Smooth muscle cell (in vitro differentiated cells): ENCODE measurements at regions not wholly inside any gene's neighbourhood (a gene's known extent, or its start where the extent isn't known, plus 50 kb on each side); places are given as distances from the start of the nearest gene placed in this dataset.

ENCODE experiments used
- DNase-seq: peaks from one replicate; lab custom pipeline; 2025; ENCODE audit not compliant: unreplicated experiment; lab: John Stamatoyannopoulos, UW
- H2AFZ ChIP-seq: fragments of 200-600 bp; sonication (generic); 2 replicates; pipeline ENCODE4 v1.6.0; 2016; ENCODE audit warnings: antibody characterized with exemption, low read depth, mild to moderate bottlenecking
- H3F3A ChIP-seq: fragments of 200-600 bp; sonication (generic); 2 replicates; pipeline ENCODE4 v1.6.0; 2017; ENCODE audit warnings: antibody characterized with exemption, low read depth
- H3K27ac ChIP-seq: fragments of 200-600 bp; sonication (generic); 2 replicates; pipeline ENCODE4 v1.5.1; 2016; ENCODE audit warnings: low read depth, mild to moderate bottlenecking
- H3K27me3 ChIP-seq: fragments of 200-600 bp; sonication (generic); 2 replicates; pipeline ENCODE4 v1.6.1; 2016; ENCODE audit warnings: low read depth, mild to moderate bottlenecking
- H3K36me3 ChIP-seq: fragments of 200-600 bp; sonication (generic); 2 replicates; pipeline ENCODE4 v1.5.1; 2016; ENCODE audit warnings: low read depth
- H3K4me1 ChIP-seq: fragments of 200-600 bp; sonication (generic); 2 replicates; pipeline ENCODE4 v1.5.1; 2016; ENCODE audit warnings: low read depth
- H3K4me2 ChIP-seq: fragments of 200-600 bp; sonication (generic); 2 replicates; pipeline ENCODE4 v1.6.0; 2016; ENCODE audit warnings: mild to moderate bottlenecking
- H3K4me3 ChIP-seq: fragments of 200-600 bp; sonication (generic); 2 replicates; pipeline ENCODE4 v1.5.1; 2016; ENCODE audit warnings: mild to moderate bottlenecking
- H3K79me2 ChIP-seq: fragments of 200-600 bp; sonication (generic); 2 replicates; pipeline ENCODE4 v1.6.0; 2016; ENCODE audit warnings: low read depth, mild to moderate bottlenecking
- H3K9ac ChIP-seq: fragments of 200-600 bp; sonication (generic); 2 replicates; pipeline ENCODE4 v1.6.0; 2016; ENCODE audit warnings: low read depth
- H3K9me3 ChIP-seq: fragments of 200-600 bp; sonication (generic); replicated peaks from 2 replicates; pipeline ENCODE4 v1.5.1; 2016; ENCODE audit warnings: low read depth
- H4K20me1 ChIP-seq: fragments of 200-600 bp; sonication (generic); 2 replicates; pipeline ENCODE4 v1.6.0; 2016; ENCODE audit warnings: low read depth
- WGBS: methylation state at CpG from one replicate; pipeline ENCODE4 v1.1.7; 2016; ENCODE audit warnings: low lambda C conversion rate; 5-methylcytosine and 5-hydroxymethylcytosine counted together
- TF ChIP-seq, protein P1 (sequence below): fragments of 200-600 bp; sonication (generic); IDR thresholded peaks from 2 replicates; pipeline ENCODE4 v1.5.1; 2017; ENCODE audit warnings: borderline replicate concordance, mild to moderate bottlenecking, antibody characterized with exemption; ENCODE audit not compliant: insufficient read depth, poor library complexity, severe bottlenecking

DNA sequence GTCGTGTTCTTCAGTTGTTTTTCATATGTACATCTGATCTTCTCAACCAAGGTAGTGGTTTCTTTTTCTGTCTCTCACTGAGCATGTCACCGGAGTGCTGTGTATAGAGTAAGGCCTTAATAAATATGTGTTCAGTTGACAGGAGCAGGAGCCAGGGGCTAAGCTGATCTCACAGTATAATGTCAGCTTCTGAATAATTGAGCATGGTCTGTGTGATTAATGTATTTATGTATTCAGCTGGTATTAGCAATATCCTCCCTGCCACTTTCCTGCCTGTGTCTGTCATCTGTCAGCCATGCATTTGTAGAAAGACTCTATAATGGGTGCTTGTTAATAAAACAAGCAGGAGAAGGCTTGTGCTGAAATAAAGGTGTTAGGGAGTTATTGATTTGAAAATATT is 198.9 kb downstream of the ADCYAP1 start:
- Histone ChIP-seq H3F3A (no peaks in the 10 kb centered on the region), H2AFZ (no peak overlapping the region), H3K9me3 (no peaks in the 10 kb centered on the region), H3K9ac (no peak overlapping the region), H3K27me3 (no peaks in the 10 kb centered on the region), H3K4me2 (peak overlapping the region; percentile 6), H3K27ac (no peak overlapping the region), H3K36me3 (no peaks in the 10 kb centered on the region), H3K4me1 (no peaks in the 10 kb centered on the region), H3K79me2 (no peaks in the 10 kb centered on the region), H3K4me3 (no peak overlapping the region), H4K20me1 (peaks cover 16% of the 10 kb centered on the region)
- TF ChIP-seq, protein P1, sequence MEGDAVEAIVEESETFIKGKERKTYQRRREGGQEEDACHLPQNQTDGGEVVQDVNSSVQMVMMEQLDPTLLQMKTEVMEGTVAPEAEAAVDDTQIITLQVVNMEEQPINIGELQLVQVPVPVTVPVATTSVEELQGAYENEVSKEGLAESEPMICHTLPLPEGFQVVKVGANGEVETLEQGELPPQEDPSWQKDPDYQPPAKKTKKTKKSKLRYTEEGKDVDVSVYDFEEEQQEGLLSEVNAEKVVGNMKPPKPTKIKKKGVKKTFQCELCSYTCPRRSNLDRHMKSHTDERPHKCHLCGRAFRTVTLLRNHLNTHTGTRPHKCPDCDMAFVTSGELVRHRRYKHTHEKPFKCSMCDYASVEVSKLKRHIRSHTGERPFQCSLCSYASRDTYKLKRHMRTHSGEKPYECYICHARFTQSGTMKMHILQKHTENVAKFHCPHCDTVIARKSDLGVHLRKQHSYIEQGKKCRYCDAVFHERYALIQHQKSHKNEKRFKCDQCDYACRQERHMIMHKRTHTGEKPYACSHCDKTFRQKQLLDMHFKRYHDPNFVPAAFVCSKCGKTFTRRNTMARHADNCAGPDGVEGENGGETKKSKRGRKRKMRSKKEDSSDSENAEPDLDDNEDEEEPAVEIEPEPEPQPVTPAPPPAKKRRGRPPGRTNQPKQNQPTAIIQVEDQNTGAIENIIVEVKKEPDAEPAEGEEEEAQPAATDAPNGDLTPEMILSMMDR: no peak
- WGBS: 73% methylated on average over 2 of the region's 2 CpGs
- no peak for DNase-seq

GRCh38 chr18:1104181-1104881 is 199.7 kb downstream of the ADCYAP1 start:
- DNase-seq: no peak
- peaks cover 16% of the 10 kb centered on the region for H4K20me1 ChIP-seq

GRCh38 chr18:1124495-1124894 is 219.8 kb downstream of the ADCYAP1 start:
- 95% methylated on average over 2 of the region's 2 CpGs for WGBS
- Histone ChIP-seq H3F3A (no peaks in the 10 kb centered on the region), H3K27ac (no peak overlapping the region)

More at GRCh38 chr18:1104181-1104881, 199.7 kb downstream of the ADCYAP1 start:
- Histone ChIP-seq H2AFZ (no peak overlapping the region), H3K9me3 (no peaks in the 10 kb centered on the region), H3K36me3 (no peaks in the 10 kb centered on the region), H3K9ac (no peak overlapping the region), H3K27ac (no peak overlapping the region), H3K4me1 (no peaks in the 10 kb centered on the region), H3K4me3 (no peak overlapping the region), H3F3A (no peaks in the 10 kb centered on the region), H3K79me2 (no peaks in the 10 kb centered on the region), H3K27me3 (no peaks in the 10 kb centered on the region), H3K4me2 (no peak overlapping the region)
- 50% methylated on average over 4 of the region's 4 CpGs for WGBS
- TF ChIP-seq, protein P1: no peak

More at GRCh38 chr18:1124495-1124894, 219.8 kb downstream of the ADCYAP1 start:
- Histone ChIP-seq H3K9ac (no peak overlapping the region), H3K4me3 (no peak overlapping the region), H3K27me3 (no peaks in the 10 kb centered on the region), H4K20me1 (no peaks in the 10 kb centered on the region), H3K9me3 (no peaks in the 10 kb centered on the region), H3K4me1 (no peaks in the 10 kb centered on the region), H3K79me2 (no peaks in the 10 kb centered on the region), H3K36me3 (no peaks in the 10 kb centered on the region), H2AFZ (no peak overlapping the region), H3K4me2 (no peak overlapping the region)
- TF ChIP-seq, protein P1: no peak
- no peak for DNase-seq
